ENCODE measurements at regions not wholly inside any gene's neighbourhood (a gene's known extent, or its start where the extent isn't known, plus 50 kb on each side); places are given as distances from the start of the nearest gene placed in this dataset.
"Not testable (repeated sequence)": the region's sequence is repeated elsewhere in the genome, so short reads cannot be mapped to it uniquely, and the experiment has no call there.

- H3K27ac ChIP-seq (replicated peaks): no peak overlapping the region
- TF ChIP-seq CTCF (IDR thresholded peaks at IDR 0.05; ENCODE audit: borderline replicate concordance): no peak
- no peaks in the 10 kb centered on the region for H3K9me3 ChIP-seq (replicated peaks)
- no peaks in the 10 kb centered on the region for H3K36me3 ChIP-seq
- H3K4me1 ChIP-seq: no peaks in the 10 kb centered on the region
- intact Hi-C loops (cut with micrococcal nuclease): no loop called here
- no peak for DNase-seq
- peaks cover 24% of the 10 kb centered on the region for H3K27me3 ChIP-seq (ENCODE audit: low read depth)
- no peak overlapping the region for H3K4me3 ChIP-seq
Measured at GRCh38 chr7:68888971-68889385, 709.3 kb upstream of the AUTS2 start.

- Histone ChIP-seq H3K4me3 (no peak overlapping the region), H3K27me3 (ENCODE audit: low read depth) (peaks cover 45% of the 10 kb centered on the region), H3K36me3 (no peaks in the 10 kb centered on the region), H3K9me3 (replicated peaks) (no peaks in the 10 kb centered on the region), H3K27ac (replicated peaks) (no peak overlapping the region), H3K4me1 (no peaks in the 10 kb centered on the region)
- intact Hi-C loops (cut with micrococcal nuclease): no loop called here
- no peak for TF ChIP-seq CTCF (IDR thresholded peaks at IDR 0.05; ENCODE audit: borderline replicate concordance)
- no peak for DNase-seq
Measured at GRCh38 chr7:68892236-68892635, 706.0 kb upstream of the AUTS2 start.

- intact Hi-C loops (cut with micrococcal nuclease): no loop called here
Measured at GRCh38 chr7:68893411-68893810, 704.9 kb upstream of the AUTS2 start.

GRCh38 chr7:68899156-68899555, 699.1 kb upstream of the AUTS2 start:
- H3K4me3 ChIP-seq; H3K27ac ChIP-seq (replicated peaks); H3K36me3 ChIP-seq; H3K9me3 ChIP-seq (replicated peaks); intact Hi-C loops (cut with micrococcal nuclease); H3K4me1 ChIP-seq; DNase-seq: not testable (repeated sequence)
- H3K27me3 ChIP-seq (ENCODE audit: low read depth): peaks cover 26% of the 10 kb centered on the region

More at GRCh38 chr7:68893411-68893810, 704.9 kb upstream of the AUTS2 start:
- H3K27ac ChIP-seq (replicated peaks): no peak overlapping the region
- no peak for TF ChIP-seq CTCF (IDR thresholded peaks at IDR 0.05; ENCODE audit: borderline replicate concordance)
- no peaks in the 10 kb centered on the region for H3K9me3 ChIP-seq (replicated peaks)
- H3K4me1 ChIP-seq: no peaks in the 10 kb centered on the region
- H3K36me3 ChIP-seq: no peaks in the 10 kb centered on the region
- DNase-seq: no peak
- no peak overlapping the region for H3K4me3 ChIP-seq
- peaks cover 52% of the 10 kb centered on the region for H3K27me3 ChIP-seq (ENCODE audit: low read depth)

GRCh38 chr7:68900096-68900495, 698.2 kb upstream of the AUTS2 start:
- Histone ChIP-seq H3K27me3 (ENCODE audit: low read depth) (peaks cover 17% of the 10 kb centered on the region), H3K4me3 (no peak overlapping the region), H3K27ac (replicated peaks) (no peak overlapping the region), H3K4me1 (no peaks in the 10 kb centered on the region), H3K36me3 (no peaks in the 10 kb centered on the region), H3K9me3 (replicated peaks) (peaks cover 3% of the 10 kb centered on the region)
- no peak for DNase-seq
- TF ChIP-seq CTCF (IDR thresholded peaks at IDR 0.05; ENCODE audit: borderline replicate concordance): no peak
- intact Hi-C loops (cut with micrococcal nuclease): no loop called here

- Histone ChIP-seq H3K9me3 (replicated peaks) (peaks cover 3% of the 10 kb centered on the region), H3K27me3 (ENCODE audit: low read depth) (peaks cover 31% of the 10 kb centered on the region), H3K4me1 (no peaks in the 10 kb centered on the region), H3K27ac (replicated peaks) (no peak overlapping the region), H3K4me3 (no peak overlapping the region), H3K36me3 (no peaks in the 10 kb centered on the region)
- intact Hi-C loops (cut with micrococcal nuclease): no loop called here
- TF ChIP-seq CTCF (IDR thresholded peaks at IDR 0.05; ENCODE audit: borderline replicate concordance): no peak
- DNase-seq: no peak
Measured at GRCh38 chr7:68904630-68905029, 693.6 kb upstream of the AUTS2 start.
